Hypothalamus (tissue), 51 donors: ENCODE measurements at regions not wholly inside any gene's neighbourhood (a gene's known extent, or its start where the extent isn't known, plus 50 kb on each side); places are given as distances from the start of the nearest gene placed in this dataset.

Source experiments
- DNase-seq, 51 donors: peaks; one replicate each; lab custom pipeline; 2025; lab: John Stamatoyannopoulos, UW

DNA sequence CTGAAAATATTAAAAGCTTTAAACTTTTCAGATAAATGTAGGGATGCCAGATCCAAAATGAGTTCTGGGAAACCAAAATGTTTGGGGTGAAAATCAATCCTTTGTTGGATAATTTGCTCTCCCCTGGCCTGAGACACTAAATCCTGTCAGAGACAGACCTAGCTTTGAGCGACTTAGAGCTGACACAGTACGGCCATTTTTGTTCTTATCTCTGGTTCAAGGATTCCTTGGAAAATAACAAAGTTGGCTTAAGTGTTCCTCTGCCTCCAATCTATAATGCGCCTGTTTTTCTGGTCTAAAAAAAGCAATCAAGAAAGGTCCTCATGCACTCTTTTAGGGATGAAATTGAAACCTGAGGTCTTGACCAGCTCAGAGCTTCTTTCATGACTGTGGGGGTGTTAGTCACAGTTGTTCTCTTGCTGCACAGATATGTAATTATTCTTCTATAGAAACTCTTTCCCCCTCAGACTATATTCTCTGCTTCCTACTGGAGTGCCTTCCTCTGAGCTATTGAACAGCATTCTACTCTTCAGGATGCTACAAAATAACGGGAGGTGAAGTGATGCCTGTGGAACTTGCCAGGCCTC, 52.3 kb upstream of the EGLN3 start:
- DNase-seq = no peak
